Fibroblast of skin of back (primary cell): ENCODE measurements at regions not wholly inside any gene's neighbourhood (a gene's known extent, or its start where the extent isn't known, plus 50 kb on each side); places are given as distances from the start of the nearest gene placed in this dataset.
"Not testable (repeated sequence)": the region's sequence is repeated elsewhere in the genome, so short reads cannot be mapped to it uniquely, and the experiment has no call there.

Experiments used
- DNase-seq: peaks from one replicate; pipeline ENCODE4 v3.0.0-alpha.2; 2013

DNA sequence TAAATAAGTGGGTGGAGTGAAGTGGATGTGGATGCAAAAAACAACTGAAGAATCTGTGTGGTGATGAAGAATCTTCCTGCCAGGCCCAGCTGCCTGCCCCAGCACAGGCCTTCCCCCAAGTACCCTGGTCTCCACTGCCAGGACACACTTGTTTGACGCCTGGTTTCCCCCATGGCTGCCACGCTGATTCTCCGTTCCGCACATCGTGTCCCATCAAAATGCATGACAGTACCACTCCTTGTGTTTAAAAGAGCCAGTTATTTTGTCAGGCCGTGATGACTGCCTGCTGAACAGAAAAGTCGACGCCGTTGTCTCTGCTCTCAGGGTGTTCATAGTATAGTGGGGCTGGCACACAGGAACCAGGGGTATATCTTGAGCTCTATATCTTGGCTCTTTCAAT is 50.3 kb upstream of the KYNU start:
- DNase-seq: no peak

DNA sequence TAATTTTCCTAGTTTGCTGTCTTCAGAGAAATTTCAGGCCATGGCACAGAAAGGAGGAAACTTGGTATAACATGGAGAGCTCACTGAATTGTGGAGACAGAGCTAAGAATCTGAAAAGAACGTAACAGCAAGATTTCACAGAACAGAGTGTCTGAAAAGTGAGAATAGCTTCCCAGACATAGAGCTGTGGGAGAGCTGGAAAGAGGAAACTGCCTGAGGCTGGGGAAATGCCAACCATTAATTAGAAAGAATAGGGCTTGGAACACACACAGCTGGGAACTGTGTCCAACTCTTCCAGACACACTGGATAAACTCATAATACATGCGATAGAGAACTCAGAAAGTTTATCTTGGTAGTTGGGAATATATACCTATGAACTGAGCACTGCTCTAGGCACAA is 51.6 kb upstream of the KYNU start:
- peak; percentile 20 for DNase-seq

DNA sequence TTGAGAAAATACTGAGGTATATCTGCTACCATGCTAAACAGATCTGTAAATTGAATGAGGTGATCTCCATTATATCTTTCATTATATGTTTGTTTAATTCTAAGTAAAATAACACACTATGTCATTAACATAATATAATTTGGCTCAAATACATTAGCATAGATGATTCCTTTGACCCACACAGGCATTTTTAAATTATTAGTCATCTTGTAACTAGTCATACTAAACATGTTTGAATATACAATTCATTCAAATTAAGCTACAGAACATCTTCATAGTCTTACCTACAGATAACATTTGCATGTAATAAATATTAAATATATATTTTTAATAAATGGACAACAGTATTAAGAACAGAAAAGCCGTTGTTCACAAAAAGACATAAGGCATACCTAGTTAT is 52.7 kb upstream of the KYNU start:
- DNase-seq: peak; percentile 39

DNA sequence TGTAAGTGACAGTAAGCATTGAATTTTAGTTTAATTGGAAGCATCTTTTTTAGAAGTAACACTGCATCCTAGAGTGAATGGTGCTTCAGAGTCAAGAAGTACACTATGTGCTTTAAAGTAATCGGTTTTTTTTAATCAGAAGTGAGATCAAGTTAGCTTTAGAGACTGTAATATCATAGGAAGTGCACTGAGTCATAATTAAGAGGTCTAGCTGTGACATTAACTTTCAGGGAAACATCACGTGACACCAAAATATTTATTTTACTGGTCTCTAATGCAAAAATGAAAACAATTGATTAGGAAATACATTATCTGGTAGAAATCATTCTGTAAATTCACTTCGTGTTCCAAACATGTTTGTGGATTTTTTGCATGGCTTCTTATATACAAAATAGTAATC is 55.3 kb upstream of the KYNU start:
- no peak for DNase-seq

DNA sequence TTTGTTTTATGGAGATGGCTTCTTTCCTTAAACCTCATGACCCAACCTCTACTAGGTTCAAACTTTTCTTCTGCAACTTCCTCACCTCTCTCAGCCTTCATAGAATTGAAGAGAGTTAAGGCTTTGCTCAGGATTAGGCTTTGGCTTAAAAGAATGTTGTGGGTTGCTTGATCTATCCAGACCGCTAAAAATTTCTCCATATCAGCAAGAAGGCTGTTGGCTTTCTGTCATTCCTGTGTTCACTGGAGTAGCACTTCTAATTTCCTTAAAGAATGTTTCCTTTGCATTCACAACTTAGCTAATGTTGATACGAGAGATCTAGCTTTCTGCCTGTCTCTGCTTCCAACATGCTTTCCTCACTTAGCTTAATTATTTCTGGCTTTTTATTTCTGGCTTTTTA is 58.1 kb upstream of the KYNU start:
- DNase-seq: no peak

DNA sequence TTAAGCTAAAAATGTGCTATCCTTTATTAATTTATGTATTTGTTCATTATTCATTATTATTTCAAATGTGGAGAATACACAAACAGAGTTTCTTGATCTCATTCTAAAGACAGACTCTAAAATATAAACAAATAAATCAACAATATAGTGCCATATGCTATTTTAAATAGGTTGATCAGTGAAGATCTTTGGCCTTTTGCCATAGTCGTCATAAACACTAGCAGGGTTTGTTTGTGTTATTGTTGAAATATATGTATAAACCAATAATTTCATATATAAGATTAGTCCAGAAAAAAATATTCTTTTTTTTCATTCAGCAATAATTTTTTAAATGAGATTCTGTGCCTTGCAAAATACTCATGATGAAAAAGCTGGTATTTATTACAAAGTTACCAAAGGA is 62.1 kb upstream of the KYNU start:
- DNase-seq: no peak

DNA sequence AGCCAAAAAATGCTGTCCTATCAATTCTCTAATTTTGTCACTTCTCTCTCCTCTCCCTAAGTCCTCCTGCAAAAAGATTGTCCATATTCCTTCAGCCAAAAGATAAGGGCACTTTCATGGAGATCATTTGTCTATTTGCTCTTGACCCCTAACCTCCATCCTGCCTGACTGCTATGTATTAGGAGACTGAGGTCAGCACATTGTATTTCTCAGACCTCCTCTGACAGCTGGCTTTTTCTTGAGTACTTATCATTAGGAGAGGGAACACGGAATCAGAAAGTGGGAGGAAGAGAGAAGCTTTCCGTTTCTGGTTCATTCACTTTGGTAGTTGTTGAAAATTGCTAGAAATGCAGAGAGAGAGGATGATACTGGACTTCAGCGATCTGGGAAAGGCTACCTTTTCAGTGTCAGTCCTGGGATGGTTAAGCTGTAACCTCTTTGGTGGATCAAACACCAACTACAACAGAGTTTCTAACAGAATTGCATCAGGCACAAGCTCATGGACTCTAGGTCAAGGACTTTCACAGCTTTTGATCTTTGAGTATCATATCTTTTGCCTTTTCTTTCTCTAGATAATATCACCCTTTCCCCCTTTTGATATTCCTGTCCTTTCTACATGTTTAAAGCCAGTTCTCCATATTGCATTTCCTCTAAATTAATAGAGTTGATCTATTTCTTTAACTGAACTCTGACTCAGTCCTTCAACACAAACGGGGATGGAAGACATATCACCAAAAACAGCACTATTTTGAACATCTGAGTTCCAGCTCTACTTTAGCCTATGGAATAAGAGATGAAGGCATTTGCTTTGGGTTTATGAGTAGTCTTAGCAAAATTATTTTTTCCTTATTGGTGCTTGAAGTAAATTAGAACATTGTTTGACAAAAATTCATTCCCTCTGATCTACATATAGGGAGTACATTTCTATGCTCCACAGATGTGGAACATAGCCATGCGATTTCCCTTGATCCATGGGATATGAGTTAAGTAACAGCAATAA is 63.3 kb upstream of the KYNU start:
- DNase-seq: no peak

DNA sequence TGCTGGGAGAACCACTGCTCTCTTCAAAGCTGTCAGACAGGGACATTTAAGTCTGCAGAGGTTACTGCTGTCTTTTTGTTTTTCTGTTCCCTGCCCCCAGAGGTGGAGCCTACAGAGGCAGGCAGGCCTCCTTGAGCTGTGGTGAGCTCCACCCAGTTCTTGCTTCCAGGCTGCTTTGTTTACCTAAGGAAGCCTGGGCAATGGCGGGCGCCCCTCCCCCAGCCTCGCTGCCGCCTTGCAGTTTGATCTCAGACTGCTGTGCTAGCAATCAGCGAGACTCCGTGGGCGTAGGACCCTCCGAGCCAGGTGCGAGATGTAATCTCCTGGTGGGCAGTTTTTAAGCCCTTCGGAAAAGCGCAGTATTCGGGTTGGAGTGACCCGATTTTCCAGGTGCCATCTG is 65.8 kb upstream of the KYNU start:
- DNase-seq: not testable (repeated sequence)

DNA sequence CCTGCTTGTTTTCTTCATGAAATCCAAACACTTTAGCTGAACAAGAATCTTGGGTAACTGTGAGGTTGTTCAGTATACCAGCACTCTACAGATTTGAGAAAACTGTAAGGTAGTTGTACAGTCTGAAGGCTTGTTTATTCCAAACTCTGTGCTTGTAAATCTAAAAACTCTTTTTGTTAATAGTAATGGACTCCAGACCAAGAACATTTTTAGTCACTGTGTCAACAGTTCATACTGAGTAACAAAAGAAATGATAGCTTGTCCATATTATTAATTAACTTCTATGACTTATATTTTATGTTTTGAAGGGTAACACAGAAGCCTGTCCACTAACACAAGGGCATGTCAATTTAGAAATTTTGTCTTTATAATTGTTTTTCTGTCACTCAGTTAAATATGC is 72.2 kb upstream of the KYNU start:
- DNase-seq: no peak

DNA sequence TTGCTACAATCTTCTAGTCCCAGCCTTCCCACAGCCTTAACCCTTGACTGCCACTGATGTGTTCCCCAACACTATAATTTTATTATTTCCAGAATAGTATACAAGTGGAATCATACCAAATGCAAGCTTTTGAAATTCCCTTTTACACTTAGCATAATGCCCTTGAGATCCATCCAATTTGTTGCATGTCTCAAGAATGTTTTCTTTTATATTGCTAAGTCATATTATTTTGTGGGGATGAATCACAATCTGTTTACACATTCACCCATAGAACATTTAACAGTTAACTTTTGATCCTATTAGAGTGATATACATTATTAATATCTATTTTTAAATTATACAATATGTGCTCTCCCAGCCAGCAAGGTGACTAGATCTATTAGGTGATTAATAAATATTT is 74.3 kb upstream of the KYNU start:
- DNase-seq: no peak

DNA sequence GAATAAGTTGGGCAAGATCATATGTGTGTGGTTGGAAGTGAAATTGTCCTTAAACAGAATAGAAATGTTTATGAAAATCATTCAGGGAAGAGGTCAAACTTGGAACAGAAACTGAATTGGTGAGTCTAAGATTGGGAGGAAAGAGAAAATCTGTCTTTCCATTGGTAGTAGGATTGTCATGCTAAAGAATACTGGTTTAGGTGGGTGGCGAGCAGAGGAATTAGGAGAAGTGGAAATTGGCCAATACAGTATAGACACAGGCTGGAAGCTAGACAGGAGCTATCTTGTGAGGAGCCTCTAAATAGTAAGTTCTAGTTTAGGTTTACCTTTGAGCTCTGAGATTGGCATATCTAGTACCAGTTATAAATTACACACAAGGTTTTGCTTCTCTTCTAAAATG is 80.9 kb upstream of the KYNU start:
- no peak for DNase-seq

DNA sequence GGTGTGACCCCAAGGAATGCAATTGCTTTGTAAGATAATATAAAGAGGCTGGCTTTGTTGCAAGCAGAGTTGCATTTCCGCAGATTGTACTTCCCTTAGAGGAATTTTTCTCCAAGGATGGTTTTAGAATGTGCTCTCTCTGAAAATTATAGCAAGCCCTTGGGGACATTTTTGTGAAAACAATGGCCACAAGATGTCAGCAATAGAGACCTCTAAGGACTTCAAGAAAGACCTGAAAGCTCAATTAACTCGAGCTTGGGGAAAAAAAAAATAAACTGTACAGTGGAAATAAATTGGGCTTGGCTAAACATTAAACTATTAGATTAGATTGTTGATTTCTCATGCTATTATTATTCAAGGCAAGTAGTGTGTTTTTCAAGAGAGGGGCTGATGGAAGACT is 81.3 kb upstream of the KYNU start:
- DNase-seq: peak; percentile 2

DNA sequence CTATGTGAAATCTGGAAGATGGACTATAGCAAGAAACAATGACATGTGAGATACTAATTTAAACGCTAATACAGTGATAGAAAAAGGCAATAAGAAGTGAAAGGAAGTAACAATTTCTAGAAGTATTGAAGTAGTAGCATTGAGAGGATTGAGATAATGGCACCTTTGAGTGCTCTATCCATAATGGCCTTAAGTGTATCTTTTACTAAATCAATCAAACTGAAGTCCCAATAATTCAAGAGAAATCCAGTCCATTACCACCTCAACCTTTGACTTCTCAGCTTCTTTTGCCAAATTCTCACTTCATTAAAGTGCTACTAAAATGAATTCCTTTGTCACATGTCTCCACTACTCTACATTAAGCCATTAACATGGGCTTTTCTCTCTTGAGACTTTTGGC is 82.6 kb upstream of the KYNU start:
- no peak for DNase-seq

DNA sequence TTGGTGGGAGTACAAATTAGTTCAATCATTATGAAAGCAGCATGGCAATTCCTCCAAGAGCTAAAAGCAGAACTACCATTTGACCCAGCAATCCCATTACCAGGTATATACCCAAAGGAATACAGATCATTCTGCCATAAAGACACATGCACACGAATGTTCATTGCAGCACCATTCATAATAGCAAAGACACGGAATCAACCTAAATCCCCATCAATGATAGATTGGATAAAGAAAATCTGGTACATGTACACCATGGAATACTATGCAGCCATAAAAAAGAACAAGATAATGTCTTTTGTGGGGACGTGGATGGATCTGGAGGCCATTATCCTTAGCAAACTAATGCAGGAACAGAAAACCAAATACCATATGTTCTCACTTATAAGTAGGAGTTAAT is 85.1 kb upstream of the KYNU start:
- not testable (repeated sequence) for DNase-seq

DNA sequence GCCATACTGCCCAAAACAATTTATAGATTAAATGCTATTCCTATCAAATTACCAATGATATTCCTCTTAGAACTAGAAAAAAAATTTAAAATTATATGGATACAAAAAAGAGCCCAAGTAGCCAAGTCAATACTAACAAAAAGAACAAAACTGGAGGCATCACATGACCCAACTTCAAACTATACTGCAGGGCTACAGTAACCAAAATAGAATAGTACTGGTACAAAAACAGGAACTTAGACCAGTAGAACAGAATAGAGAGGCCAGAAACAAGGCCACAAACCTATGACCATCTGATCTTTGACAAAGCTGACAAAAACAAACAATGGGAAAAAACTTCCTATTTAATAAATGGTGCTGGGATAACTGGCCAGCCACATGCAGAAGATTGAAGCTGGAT is 86.1 kb upstream of the KYNU start:
- DNase-seq: no peak

DNA sequence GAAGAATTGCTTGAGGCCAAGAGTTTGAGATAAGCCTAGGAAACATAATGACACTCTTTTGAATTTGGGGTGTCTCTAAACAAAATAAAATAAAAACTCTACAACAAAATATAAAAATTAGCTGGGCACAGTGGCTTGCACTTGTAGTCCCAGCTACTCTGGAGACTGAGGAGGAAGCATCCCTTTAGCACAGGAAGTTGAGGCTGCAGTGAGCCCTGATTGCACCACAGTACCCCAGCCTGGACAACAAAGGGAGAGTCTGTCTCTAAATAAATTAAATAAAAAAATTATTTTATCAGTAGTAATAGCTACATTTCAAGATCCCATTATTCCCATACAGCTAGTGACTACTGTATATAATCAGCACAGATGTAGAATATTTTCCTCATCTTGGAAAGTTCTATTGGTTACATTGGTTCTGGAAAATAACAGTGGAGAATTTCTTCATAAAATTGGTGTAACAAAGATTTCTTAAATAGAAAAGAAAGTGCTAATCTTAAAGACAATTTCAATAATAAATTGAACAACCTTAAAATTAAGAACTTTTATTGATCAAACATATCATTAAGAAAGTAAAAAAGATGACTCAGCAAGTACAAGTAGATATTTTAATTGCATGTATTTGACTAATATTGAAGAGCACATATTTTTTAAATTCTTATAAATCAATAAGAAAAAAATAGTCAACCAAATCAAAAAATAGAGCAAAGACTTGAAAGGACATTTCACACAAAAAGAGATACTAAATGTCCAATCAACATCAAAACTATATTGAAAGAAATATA is 90.4 kb upstream of the KYNU start:
- DNase-seq: no peak

DNA sequence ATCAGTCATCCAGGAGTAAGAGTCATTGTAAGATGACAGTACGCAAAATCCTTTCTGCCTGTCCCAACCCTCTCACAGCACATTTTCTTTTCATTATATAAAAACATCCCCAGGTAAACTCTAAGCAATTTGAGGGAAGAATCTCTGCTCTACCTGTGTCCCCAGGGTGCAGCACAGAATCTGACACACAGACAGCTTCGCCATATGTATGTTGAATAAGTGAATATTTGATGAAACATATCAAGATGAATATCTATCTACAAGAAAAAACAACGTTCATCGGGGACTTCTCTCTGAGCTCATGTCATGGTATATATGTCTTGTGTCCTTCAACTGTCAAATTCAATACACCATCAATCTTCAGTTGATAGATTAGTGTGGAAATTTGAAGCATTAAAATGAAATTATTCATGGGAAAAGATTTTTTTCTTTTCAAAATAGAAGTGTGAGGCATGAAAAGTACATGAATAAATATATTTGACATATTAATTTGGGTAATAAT is 94.5 kb upstream of the KYNU start:
- no peak for DNase-seq

DNA sequence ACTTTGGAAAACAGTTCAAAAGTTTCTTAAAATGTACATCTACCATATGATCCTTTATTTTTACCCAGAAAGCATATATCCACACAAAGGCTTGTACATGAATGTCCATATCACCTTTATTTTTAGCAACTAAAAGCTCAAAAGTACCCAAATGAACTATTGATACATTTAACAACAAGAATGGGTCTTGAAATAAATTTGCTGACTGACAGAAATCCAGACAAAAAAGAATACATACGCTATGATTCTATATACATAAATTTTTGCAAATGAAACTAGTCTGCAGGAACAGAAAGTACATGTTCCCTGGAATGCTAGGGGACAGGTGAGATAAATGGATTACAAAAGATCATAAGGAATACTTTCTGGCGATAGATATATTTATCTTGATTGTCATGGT is 96.3 kb upstream of the KYNU start:
- DNase-seq: no peak

DNA sequence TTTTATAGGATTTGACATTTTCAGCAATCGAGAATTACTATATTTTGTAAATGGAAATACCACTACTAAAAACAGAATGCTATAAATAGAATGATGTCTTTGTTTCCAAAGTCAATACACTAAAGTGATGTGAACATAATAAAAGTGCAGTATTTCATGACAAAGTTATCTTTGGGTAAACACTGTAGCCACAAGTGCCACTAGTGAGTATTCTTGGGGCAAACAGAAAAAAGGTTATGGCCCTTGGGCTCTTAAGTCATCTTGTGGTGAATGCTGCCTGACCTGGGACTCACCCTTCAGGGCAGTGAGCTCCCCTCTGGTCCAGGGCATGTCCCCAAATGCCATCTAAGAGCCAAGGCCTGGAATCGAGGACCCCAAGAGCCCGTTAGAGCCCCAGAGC is 99.2 kb upstream of the KYNU start:
- no peak for DNase-seq

DNA sequence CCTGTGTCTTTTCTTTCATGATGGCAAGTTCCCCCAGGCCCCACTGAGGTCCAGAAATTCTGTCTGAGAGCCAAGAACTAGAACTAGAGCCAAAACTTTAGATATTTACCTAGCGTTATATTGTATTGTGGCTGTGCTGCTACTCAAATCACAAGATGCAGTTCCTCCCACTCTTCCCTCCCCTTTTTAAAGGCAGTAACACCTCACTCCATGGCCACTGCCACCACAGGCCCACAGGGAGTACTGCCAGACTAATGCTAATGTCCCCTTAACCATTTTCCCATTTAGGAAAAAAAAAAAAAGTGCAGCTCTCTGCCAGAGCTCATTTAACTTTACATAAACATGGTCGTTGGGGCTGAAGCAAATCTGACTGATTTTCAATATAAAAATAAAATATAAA is 99.7 kb upstream of the KYNU start:
- no peak for DNase-seq

DNA sequence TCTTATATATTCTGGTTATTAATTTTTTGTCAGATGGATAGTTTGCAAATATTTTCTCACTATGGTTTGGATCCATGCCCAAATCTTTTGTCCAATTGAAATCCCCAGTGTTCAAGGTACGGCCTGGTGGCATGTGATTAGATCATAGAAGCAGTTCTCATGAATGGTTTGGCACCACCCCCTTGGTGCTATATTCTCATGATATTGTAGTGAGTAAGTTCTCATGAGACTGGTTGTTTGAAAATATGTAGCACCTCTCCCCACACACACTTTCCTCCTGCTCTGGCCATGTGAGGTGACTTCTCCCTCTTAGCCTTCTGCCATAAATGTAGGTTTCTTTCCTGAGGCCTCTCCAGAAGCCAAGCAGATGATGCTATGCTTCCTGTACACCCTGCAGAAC is 107.7 kb upstream of the KYNU start:
- DNase-seq: peak; percentile 9

DNA sequence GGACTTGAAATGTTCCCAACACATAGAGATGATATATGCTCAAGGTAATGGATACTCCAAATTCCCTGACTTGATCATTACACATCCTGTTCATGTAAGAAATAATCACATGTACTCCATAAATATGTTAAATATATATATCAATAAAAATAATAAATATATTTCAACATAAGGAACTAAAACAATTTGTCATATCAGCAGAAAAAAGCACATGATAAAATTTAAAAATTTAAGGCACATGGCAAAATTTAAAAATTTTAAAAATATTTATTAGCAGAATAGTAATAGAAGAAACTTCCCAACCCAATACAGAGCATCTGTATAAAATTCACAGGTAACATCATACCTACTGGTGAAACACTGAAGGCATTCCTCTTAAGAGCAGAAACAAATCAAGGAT is 109.6 kb upstream of the KYNU start:
- DNase-seq: no peak

DNA sequence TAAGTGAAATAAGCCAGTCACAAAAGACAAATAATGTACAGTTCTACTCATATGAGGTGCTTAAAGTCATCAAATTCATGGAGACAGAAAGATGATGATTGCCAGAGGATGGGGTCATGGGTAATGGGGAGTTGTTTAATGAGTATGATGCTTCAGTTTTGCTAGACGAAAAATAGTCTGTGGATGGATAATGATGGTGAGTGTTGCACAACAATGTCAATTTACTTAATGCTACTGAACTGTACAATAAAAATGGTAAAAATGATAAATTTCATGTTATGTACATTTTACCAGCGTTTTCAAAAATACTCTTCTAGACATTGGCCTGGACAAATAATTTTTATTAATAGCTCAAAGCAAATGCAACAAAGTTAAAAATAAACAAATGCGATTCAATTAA is 118.5 kb upstream of the KYNU start:
- no peak for DNase-seq

DNA sequence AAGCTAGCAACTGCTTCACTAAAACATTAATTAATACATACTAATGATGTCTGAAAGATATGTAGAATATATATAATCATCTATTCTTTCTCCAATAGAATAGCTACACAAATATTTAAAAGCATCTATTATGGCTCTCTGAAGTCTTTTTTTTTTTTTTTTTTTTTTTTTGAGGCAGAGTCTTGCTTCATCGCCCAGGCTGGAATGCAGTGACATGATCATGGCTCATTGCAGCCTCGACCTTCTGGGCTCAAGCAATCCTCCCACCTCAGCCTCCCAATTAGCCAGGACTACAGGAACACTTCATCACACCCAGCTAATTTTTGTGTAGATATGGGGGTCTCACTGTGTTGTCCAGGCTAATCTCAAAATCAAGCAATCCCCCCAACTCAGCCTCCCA is 120.4 kb upstream of the KYNU start:
- no peak for DNase-seq
